ENCODE measurements at regions not wholly inside any gene's neighbourhood (a gene's known extent, or its start where the extent isn't known, plus 50 kb on each side); places are given as distances from the start of the nearest gene placed in this dataset.
"Not testable (repeated sequence)": the region's sequence is repeated elsewhere in the genome, so short reads cannot be mapped to it uniquely, and the experiment has no call there.

- DNase-seq = no peak
These were observed 107.4 kb upstream of the HES1 start for GRCh38 chr3:194028434-194029004.

- no peak for DNase-seq
These were observed 106.1 kb upstream of the HES1 start for GRCh38 chr3:194029846-194030245.

GRCh38 chr3:194030372-194030771, 105.6 kb upstream of the HES1 start:
- DNase-seq = no peak

- DNase-seq = no peak
These were observed 104.6 kb upstream of the HES1 start for GRCh38 chr3:194031349-194031748.

GRCh38 chr3:194031867-194032635, 103.9 kb upstream of the HES1 start:
- DNase-seq = no peak

- no peak for DNase-seq
These were observed 103.0 kb upstream of the HES1 start for GRCh38 chr3:194032828-194033435.

- no peak for DNase-seq
These were observed 101.3 kb upstream of the HES1 start for GRCh38 chr3:194034346-194035336.

- DNase-seq = no peak
These were observed 100.4 kb upstream of the HES1 start for GRCh38 chr3:194035406-194036138.

GRCh38 chr3:194036842-194037241, 99.1 kb upstream of the HES1 start:
- no peak for DNase-seq

- DNase-seq = not testable (repeated sequence)
These were observed 97.6 kb upstream of the HES1 start for GRCh38 chr3:194038346-194038745.

- DNase-seq = no peak
These were observed 97.0 kb upstream of the HES1 start for GRCh38 chr3:194038960-194039359.

GRCh38 chr3:194040516-194041273, 95.3 kb upstream of the HES1 start:
- no peak for DNase-seq

GRCh38 chr3:194042927-194043326, 93.0 kb upstream of the HES1 start:
- DNase-seq = no peak

- DNase-seq = no peak
These were observed 92.4 kb upstream of the HES1 start for GRCh38 chr3:194043516-194043915.

GRCh38 chr3:194045289-194045688, 90.7 kb upstream of the HES1 start:
- no peak for DNase-seq

- DNase-seq = no peak
These were observed 90.0 kb upstream of the HES1 start for GRCh38 chr3:194045919-194046318.

GRCh38 chr3:194046531-194046930, 89.4 kb upstream of the HES1 start:
- DNase-seq = no peak

GRCh38 chr3:194046995-194047645, 88.8 kb upstream of the HES1 start:
- DNase-seq = no peak

- no peak for DNase-seq
These were observed 86.6 kb upstream of the HES1 start for GRCh38 chr3:194049394-194049793.

GRCh38 chr3:194050782-194051320, 85.1 kb upstream of the HES1 start:
- DNase-seq = no peak

Data from NCI-H1417 treated with DMSO at 0.1 percent for 48 hours (cell line).